ENCODE measurements at regions not wholly inside any gene's neighbourhood (a gene's known extent, or its start where the extent isn't known, plus 50 kb on each side); places are given as distances from the start of the nearest gene placed in this dataset.
A peak's percentile ranks its signal among the peaks of the same experiment; 100 is the strongest.

DNA sequence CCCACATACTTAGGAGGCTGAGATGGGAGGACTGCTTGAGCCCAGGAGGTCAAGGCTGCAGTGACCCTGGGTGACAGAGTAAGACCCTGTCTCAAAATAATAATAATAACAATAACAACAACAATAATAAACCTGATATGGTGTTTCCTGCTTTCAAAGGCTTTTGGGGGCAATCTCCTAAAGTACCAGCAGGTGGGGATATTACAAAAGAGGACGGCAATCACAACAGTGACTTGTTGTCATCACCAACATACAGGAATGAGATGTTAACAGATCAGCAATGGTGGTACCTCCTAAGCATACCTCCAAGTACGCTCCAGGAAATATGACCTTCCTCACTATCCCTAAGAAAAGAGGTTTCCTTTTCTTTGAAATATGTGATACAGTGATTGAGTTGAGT lies 91.1 kb upstream of the RNF180 start:
- Histone ChIP-seq H3K27ac (no peak overlapping the region), H3K9me3 (no peaks in the 10 kb centered on the region), H3K36me3 (no peaks in the 10 kb centered on the region), H3K4me3 (no peak overlapping the region), H3K27me3 (no peaks in the 10 kb centered on the region), H3K4me1 (no peaks in the 10 kb centered on the region)
- TF ChIP-seq CTCF (IDR thresholded peaks at IDR 0.05) = peak; percentile 17 to 54 (median 27)
- TF ChIP-seq EP300 (IDR thresholded peaks at IDR 0.05) = no peak
- WGBS, 2 donors (ENCODE audit: low coverage in 1 of 2) = 14 to 25% methylated on average over 2 of the region's 2 CpGs
- ATAC-seq = no peak

DNA sequence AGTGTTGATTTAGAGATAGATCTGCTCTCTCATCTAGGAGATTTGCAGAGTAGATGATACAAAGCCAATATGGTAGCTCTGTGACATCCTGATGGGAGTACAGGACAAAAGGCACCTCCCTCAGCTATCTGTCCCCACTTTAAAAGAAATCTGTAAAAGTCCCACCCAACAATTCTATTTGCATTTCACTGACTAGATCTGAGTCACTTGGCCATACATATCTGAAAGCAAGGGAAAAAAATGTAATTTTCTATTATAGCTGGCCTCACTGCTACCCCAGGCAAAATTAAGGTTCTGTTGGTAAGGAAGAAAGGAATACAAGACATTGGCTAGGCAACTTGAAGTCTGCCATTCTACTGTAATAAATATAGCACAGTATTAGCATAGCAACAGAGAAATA lies 96.2 kb upstream of the RNF180 start:
- H3K4me3 ChIP-seq = no peak overlapping the region
- H3K27ac ChIP-seq = no peak overlapping the region
- no peak for TF ChIP-seq POLR2A (IDR thresholded peaks at IDR 0.05)
- TF ChIP-seq CTCF (IDR thresholded peaks at IDR 0.05) = no peak
- TF ChIP-seq EP300 (IDR thresholded peaks at IDR 0.05) = no peak
- TF ChIP-seq POLR2AphosphoS5 (IDR thresholded peaks at IDR 0.05) = no peak
- no peak for ATAC-seq
- H3K4me1 ChIP-seq = no peaks in the 10 kb centered on the region
- no peaks in the 10 kb centered on the region for H3K27me3 ChIP-seq
- peaks cover 0 to 8% (median 0%) of the 10 kb centered on the region in 3 donors for H3K9me3 ChIP-seq
- no peaks in the 10 kb centered on the region for H3K36me3 ChIP-seq

DNA sequence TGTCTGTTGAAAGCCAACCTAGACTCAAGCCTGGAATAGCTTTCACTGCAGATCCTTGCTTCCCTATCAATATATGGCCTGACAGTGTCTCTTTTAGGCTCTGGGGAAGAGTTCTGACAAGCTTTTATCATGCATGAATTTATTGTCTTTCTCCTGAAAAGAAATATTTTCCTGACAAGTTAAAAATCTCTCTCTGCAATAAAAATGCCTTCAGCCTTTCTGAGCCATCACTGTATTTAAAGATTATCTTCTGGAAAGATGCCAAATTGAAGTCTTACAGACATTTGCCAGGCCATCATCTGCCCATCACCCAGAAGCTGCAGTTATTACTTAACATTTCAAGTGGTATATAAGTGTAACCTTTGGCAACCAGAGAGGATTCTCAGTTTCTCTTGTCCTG lies 88.1 kb upstream of the HTR1A start:
- H3K27ac ChIP-seq = no peak overlapping the region
- TF ChIP-seq POLR2A (IDR thresholded peaks at IDR 0.05) = no peak
- TF ChIP-seq POLR2AphosphoS5 (IDR thresholded peaks at IDR 0.05) = no peak
- no peak for TF ChIP-seq EP300 (IDR thresholded peaks at IDR 0.05)
- TF ChIP-seq CTCF (IDR thresholded peaks at IDR 0.05) = no peak
- no peaks in the 10 kb centered on the region for H3K36me3 ChIP-seq
- H3K9me3 ChIP-seq = peaks cover 0 to 19% (median 0%) of the 10 kb centered on the region in 3 donors
- no peaks in the 10 kb centered on the region for H3K4me1 ChIP-seq
- ATAC-seq = no peak
- H3K4me3 ChIP-seq = no peak overlapping the region
- H3K27me3 ChIP-seq = no peaks in the 10 kb centered on the region

DNA sequence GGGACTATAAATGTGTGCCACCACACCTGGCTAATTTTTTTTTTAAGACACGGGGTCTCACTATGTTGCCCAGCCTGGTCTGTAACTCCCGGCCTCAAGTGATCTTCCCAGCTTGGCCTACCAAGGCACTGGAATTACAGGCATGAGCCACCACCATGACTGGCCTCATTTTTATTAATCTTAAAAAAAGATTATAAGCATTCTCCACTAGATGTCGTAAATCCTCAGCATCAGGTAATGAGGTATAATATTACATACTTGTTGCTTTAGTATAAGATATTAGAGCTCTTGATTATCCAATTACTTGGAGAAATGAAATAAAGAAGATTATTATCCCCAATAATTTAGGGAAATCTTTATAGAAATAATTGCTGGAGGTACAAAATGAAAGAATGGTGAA lies 78.2 kb upstream of the HTR1A start:
- TF ChIP-seq CTCF (IDR thresholded peaks at IDR 0.05) = no peak
- no peak for TF ChIP-seq EP300 (IDR thresholded peaks at IDR 0.05)
- TF ChIP-seq POLR2A (IDR thresholded peaks at IDR 0.05) = no peak
- TF ChIP-seq POLR2AphosphoS5 (IDR thresholded peaks at IDR 0.05) = no peak
- no peak for ATAC-seq
- H3K9me3 ChIP-seq = peaks cover 0 to 19% (median 0%) of the 10 kb centered on the region in 3 donors
- no peaks in the 10 kb centered on the region for H3K36me3 ChIP-seq
- H3K27me3 ChIP-seq = no peaks in the 10 kb centered on the region
- H3K27ac ChIP-seq = no peak overlapping the region
- 70 to 90% methylated on average over 2 of the region's 3 CpGs for WGBS, 2 donors (ENCODE audit: low coverage in 1 of 2)
- no peaks in the 10 kb centered on the region for H3K4me1 ChIP-seq
- no peak overlapping the region for H3K4me3 ChIP-seq

- 67 to 76% methylated on average over 2 of the region's 2 CpGs for WGBS, 2 donors (ENCODE audit: low coverage in 1 of 2)
- TF ChIP-seq EP300 (IDR thresholded peaks at IDR 0.05) = no peak
- no peak for TF ChIP-seq CTCF (IDR thresholded peaks at IDR 0.05)
- TF ChIP-seq POLR2AphosphoS5 (IDR thresholded peaks at IDR 0.05) = no peak
- TF ChIP-seq POLR2A (IDR thresholded peaks at IDR 0.05) = no peak
- no peak for ATAC-seq
- Histone ChIP-seq H3K27me3 (no peaks in the 10 kb centered on the region), H3K4me3 (no peak overlapping the region), H3K27ac (no peak overlapping the region), H3K36me3 (no peaks in the 10 kb centered on the region), H3K9me3 (no peaks in the 10 kb centered on the region), H3K4me1 (no peaks in the 10 kb centered on the region)
These were observed 64.2 kb upstream of the HTR1A start for GRCh38 chr5:64026493-64026892.
